Testis (tissue), 2 donors: ENCODE measurements at regions not wholly inside any gene's neighbourhood (a gene's known extent, or its start where the extent isn't known, plus 50 kb on each side); places are given as distances from the start of the nearest gene placed in this dataset.

Experiments used
- POLR2A ChIP-seq: fragments of 450-650 bp; IDR thresholded peaks from one replicate; pipeline ENCODE4 v1.6.1; 2017; ENCODE audit warnings: antibody characterized with exemption, mild to moderate bottlenecking, moderate library complexity
- TF ChIP-seq, protein P1 (sequence below), 3 experiments: fragments of 450-650 bp in 2 of 3; fragments of 200-600 bp in 1 of 3; sonication (generic) in 1 of 3; IDR thresholded peaks; one replicate each; pipeline ENCODE4 v1.5.1; 2016 to 2019; ENCODE audit warnings: antibody characterized with exemption in 3 of 3, mild to moderate bottlenecking in 2 of 3, moderate library complexity in 1 of 3

DNA sequence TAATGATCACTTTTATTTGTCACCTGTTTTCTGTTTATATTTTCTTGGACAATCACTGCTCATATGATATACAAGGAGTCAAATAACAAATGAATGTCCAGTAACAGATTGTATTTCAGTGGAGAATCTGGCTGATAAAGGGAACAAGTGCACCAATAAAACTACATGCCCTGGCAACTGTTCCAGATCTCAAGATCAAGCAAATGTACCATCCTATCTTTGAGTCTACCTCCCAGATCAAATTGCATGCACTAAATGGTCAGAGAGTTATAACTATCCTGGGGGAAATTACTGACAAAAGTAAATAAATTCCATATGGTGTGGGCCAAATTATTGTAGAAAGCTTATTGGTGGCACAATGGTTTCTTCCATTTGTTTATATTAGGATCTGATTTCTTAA lies 452.8 kb downstream of the MBD2 start:
- TF ChIP-seq, protein P1, sequence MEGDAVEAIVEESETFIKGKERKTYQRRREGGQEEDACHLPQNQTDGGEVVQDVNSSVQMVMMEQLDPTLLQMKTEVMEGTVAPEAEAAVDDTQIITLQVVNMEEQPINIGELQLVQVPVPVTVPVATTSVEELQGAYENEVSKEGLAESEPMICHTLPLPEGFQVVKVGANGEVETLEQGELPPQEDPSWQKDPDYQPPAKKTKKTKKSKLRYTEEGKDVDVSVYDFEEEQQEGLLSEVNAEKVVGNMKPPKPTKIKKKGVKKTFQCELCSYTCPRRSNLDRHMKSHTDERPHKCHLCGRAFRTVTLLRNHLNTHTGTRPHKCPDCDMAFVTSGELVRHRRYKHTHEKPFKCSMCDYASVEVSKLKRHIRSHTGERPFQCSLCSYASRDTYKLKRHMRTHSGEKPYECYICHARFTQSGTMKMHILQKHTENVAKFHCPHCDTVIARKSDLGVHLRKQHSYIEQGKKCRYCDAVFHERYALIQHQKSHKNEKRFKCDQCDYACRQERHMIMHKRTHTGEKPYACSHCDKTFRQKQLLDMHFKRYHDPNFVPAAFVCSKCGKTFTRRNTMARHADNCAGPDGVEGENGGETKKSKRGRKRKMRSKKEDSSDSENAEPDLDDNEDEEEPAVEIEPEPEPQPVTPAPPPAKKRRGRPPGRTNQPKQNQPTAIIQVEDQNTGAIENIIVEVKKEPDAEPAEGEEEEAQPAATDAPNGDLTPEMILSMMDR (IDR thresholded peaks at IDR 0.05), result no peak
- no peak for TF ChIP-seq POLR2A
